ENCODE measurements at regions not wholly inside any gene's neighbourhood (a gene's known extent, or its start where the extent isn't known, plus 50 kb on each side); places are given as distances from the start of the nearest gene placed in this dataset.

DNA sequence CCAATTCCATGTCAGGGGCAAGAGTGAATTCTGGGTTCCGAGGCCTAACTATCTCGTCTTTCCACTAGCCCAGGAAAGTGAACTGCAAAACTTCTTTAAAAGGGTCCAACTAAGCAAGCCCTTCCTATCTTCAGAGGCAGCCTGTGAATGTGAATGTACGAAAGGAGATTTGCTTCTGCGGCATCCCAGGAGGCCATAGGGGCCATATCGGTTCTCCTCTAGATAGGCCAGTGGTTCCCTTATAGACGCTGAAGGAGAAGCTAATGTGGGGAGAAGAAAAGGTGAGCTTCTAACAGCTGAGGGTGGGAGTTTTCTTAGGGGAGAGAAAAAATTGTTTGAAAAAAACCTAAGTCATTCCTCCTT, 128.0 kb upstream of the C1orf174 start:
- DNase-seq: no peak
- Histone ChIP-seq H3K4me1 (no peaks in the 10 kb centered on the region), H3K27ac (no peak overlapping the region), H3K27me3 (peaks cover 0 to 49% (median 2%) of the 10 kb centered on the region in 3 donors), H3K36me3 (no peaks in the 10 kb centered on the region), H3K9me3 (peaks cover 0 to 10% (median 5%) of the 10 kb centered on the region in 4 donors), H3K4me3 (no peak overlapping the region)
- 85 to 90% (median 88%) methylated on average over 6 of the region's 6 CpGs for WGBS, 5 donors
- intact Hi-C loops (cut with DNase I; ENCODE audit: low total_unique reads): no loop called here
- no peak for TF ChIP-seq POLR2A (IDR thresholded peaks at IDR 0.05)
- TF ChIP-seq, protein P1, sequence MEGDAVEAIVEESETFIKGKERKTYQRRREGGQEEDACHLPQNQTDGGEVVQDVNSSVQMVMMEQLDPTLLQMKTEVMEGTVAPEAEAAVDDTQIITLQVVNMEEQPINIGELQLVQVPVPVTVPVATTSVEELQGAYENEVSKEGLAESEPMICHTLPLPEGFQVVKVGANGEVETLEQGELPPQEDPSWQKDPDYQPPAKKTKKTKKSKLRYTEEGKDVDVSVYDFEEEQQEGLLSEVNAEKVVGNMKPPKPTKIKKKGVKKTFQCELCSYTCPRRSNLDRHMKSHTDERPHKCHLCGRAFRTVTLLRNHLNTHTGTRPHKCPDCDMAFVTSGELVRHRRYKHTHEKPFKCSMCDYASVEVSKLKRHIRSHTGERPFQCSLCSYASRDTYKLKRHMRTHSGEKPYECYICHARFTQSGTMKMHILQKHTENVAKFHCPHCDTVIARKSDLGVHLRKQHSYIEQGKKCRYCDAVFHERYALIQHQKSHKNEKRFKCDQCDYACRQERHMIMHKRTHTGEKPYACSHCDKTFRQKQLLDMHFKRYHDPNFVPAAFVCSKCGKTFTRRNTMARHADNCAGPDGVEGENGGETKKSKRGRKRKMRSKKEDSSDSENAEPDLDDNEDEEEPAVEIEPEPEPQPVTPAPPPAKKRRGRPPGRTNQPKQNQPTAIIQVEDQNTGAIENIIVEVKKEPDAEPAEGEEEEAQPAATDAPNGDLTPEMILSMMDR (IDR thresholded peaks at IDR 0.05): no peak
- TF ChIP-seq EP300 (IDR thresholded peaks at IDR 0.05): no peak
- no peak for TF ChIP-seq POLR2AphosphoS5 (IDR thresholded peaks at IDR 0.05)

GRCh38 chr1:4029376-4029775, 129.3 kb upstream of the C1orf174 start:
- no peaks in the 10 kb centered on the region for H3K4me1 ChIP-seq
- H3K27me3 ChIP-seq: peaks cover 0 to 54% (median 9%) of the 10 kb centered on the region in 3 donors
- TF ChIP-seq, protein P1 (IDR thresholded peaks at IDR 0.05): no peak
- TF ChIP-seq POLR2A (IDR thresholded peaks at IDR 0.05) (no peak), POLR2AphosphoS5 (IDR thresholded peaks at IDR 0.05) (no peak), EP300 (IDR thresholded peaks at IDR 0.05) (no peak)
- intact Hi-C loops (cut with DNase I; ENCODE audit: low total_unique reads): no loop called here
- H3K36me3 ChIP-seq: no peaks in the 10 kb centered on the region
- no peak overlapping the region for H3K4me3 ChIP-seq
- DNase-seq: no peak
- H3K27ac ChIP-seq: no peak overlapping the region
- peaks cover 0 to 8% (median 5%) of the 10 kb centered on the region in 4 donors for H3K9me3 ChIP-seq

DNA sequence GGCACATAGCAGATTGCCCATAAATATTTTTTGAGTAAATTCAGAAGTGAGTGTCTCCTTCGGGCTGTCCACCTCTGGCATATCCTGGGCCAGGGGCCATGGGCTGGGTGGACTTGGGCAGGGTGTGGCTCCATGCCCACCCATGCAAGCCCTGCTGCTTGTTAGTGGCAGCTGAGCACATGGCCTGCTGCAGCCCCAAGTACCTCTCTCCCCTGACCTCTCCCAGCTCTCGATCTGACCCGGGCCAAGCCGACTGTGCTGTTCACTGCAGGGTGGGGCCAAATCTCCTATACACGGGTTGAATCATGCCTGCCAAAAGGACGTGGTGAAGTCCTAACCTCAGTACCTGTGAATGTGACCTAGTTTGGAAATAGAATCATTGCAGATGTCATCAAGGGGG, 132.5 kb upstream of the C1orf174 start:
- whole genome bisulfite sequencing, 5 donors: 54 to 78% (median 68%) methylated on average over 5 to 6 of the region's 6 CpGs
- Histone ChIP-seq H3K9me3 (peaks cover 0 to 7% (median 5%) of the 10 kb centered on the region in 4 donors), H3K27me3 (peaks cover 0 to 36% (median 9%) of the 10 kb centered on the region in 3 donors), H3K36me3 (no peaks in the 10 kb centered on the region), H3K4me3 (no peak overlapping the region), H3K27ac (no peak overlapping the region), H3K4me1 (no peaks in the 10 kb centered on the region)
- no peak for DNase-seq
- intact Hi-C loops (cut with DNase I; ENCODE audit: low total_unique reads): no loop called here
- TF ChIP-seq POLR2AphosphoS5 (IDR thresholded peaks at IDR 0.05) (no peak), POLR2A (IDR thresholded peaks at IDR 0.05) (no peak), EP300 (IDR thresholded peaks at IDR 0.05) (no peak)
- TF ChIP-seq, protein P1 (IDR thresholded peaks at IDR 0.05): no peak

GRCh38 chr1:4033129-4033676, 133.1 kb upstream of the C1orf174 start:
- intact Hi-C loops (cut with DNase I; ENCODE audit: low total_unique reads): no loop called here
- WGBS, 5 donors: 52 to 74% (median 67%) methylated on average over 14 of the region's 14 CpGs
- no peaks in the 10 kb centered on the region for H3K36me3 ChIP-seq
- TF ChIP-seq EP300 (IDR thresholded peaks at IDR 0.05) (no peak), POLR2AphosphoS5 (IDR thresholded peaks at IDR 0.05) (no peak), POLR2A (IDR thresholded peaks at IDR 0.05) (no peak)
- TF ChIP-seq, protein P1 (IDR thresholded peaks at IDR 0.05): no peak
- H3K27ac ChIP-seq: no peak overlapping the region
- DNase-seq: no peak
- no peaks in the 10 kb centered on the region for H3K4me1 ChIP-seq
- H3K4me3 ChIP-seq: no peak overlapping the region
- H3K27me3 ChIP-seq: peaks cover 0 to 31% (median 9%) of the 10 kb centered on the region in 3 donors
- H3K9me3 ChIP-seq: peaks cover 0 to 7% (median 5%) of the 10 kb centered on the region in 4 donors
